CD4-positive, alpha-beta T cell treated with Interleukin-12 subunit alpha and Interleukin-12 subunit beta, for 1 hour (primary cell): ENCODE measurements at regions not wholly inside any gene's neighbourhood (a gene's known extent, or its start where the extent isn't known, plus 50 kb on each side); places are given as distances from the start of the nearest gene placed in this dataset.

Source experiments
- DNase-seq: peaks from one replicate; pipeline ENCODE4 v3.0.0-alpha.2; 2020

GRCh38 chr3:144079634-144080033 lies 108.0 kb downstream of the DIPK2A start:
- no peak for DNase-seq

GRCh38 chr3:144084929-144085328 lies 113.3 kb downstream of the DIPK2A start:
- no peak for DNase-seq

- no peak for DNase-seq
Observed at GRCh38 chr3:144085964-144086363, 114.3 kb downstream of the DIPK2A start.

- DNase-seq, result no peak
Observed at GRCh38 chr3:144096016-144096415, 124.4 kb downstream of the DIPK2A start.

- no peak for DNase-seq
Observed at GRCh38 chr3:144097163-144097562, 125.5 kb downstream of the DIPK2A start.

GRCh38 chr3:144098691-144099090 lies 127.1 kb downstream of the DIPK2A start:
- DNase-seq, result no peak

GRCh38 chr3:144102421-144102820 lies 130.8 kb downstream of the DIPK2A start:
- no peak for DNase-seq

- no peak for DNase-seq
Observed at GRCh38 chr3:144104186-144104585, 132.6 kb downstream of the DIPK2A start.

- DNase-seq, result no peak
Observed at GRCh38 chr3:144104679-144105078, 133.1 kb downstream of the DIPK2A start.

GRCh38 chr3:144105542-144105941 lies 133.9 kb downstream of the DIPK2A start:
- no peak for DNase-seq

- DNase-seq, result no peak
Observed at GRCh38 chr3:144106970-144107369, 135.3 kb downstream of the DIPK2A start.

GRCh38 chr3:144107923-144108322 lies 136.3 kb downstream of the DIPK2A start:
- DNase-seq, result no peak

- peak; percentile 20 for DNase-seq
Observed at GRCh38 chr3:144109944-144110343, 138.3 kb downstream of the DIPK2A start.

- no peak for DNase-seq
Observed at GRCh38 chr3:144112036-144112435, 140.4 kb downstream of the DIPK2A start.

GRCh38 chr3:144112437-144112836 lies 140.8 kb downstream of the DIPK2A start:
- no peak for DNase-seq

GRCh38 chr3:144114767-144115166 lies 143.1 kb downstream of the DIPK2A start:
- DNase-seq, result no peak

GRCh38 chr3:144119633-144120032 lies 148.0 kb downstream of the DIPK2A start:
- no peak for DNase-seq

- no peak for DNase-seq
Observed at GRCh38 chr3:144121661-144122060, 150.0 kb downstream of the DIPK2A start.

GRCh38 chr3:144127014-144127413 lies 155.4 kb downstream of the DIPK2A start:
- no peak for DNase-seq

GRCh38 chr3:144127700-144128099 lies 156.1 kb downstream of the DIPK2A start:
- DNase-seq, result no peak

GRCh38 chr3:144128108-144128892 lies 156.7 kb downstream of the DIPK2A start:
- DNase-seq, result peak; percentile 16

- DNase-seq, result no peak
Observed at GRCh38 chr3:144129536-144130214, 158.1 kb downstream of the DIPK2A start.

GRCh38 chr3:144141074-144141473 lies 169.5 kb downstream of the DIPK2A start:
- no peak for DNase-seq

GRCh38 chr3:144141496-144141895 lies 169.9 kb downstream of the DIPK2A start:
- no peak for DNase-seq
